AG10803 (cell line): ENCODE measurements at regions not wholly inside any gene's neighbourhood (a gene's known extent, or its start where the extent isn't known, plus 50 kb on each side); places are given as distances from the start of the nearest gene placed in this dataset.

Experiments
- DNase-seq: peaks from one replicate; pipeline ENCODE4 v3.0.0; 2010; ENCODE audit warnings: low read depth
- H3K4me3 ChIP-seq: 2 replicates; pipeline ENCODE4 v1.5.1; 2011; ENCODE audit warnings: mild to moderate bottlenecking, low read length, control low read depth
- CTCF ChIP-seq: conservative IDR thresholded peaks from 2 replicates; pipeline ENCODE4 v1.5.1; 2011; ENCODE audit warnings: mild to moderate bottlenecking, low read length, control low read depth, inconsistent platforms

- DNase-seq, result no peak
- no peak overlapping the region for H3K4me3 ChIP-seq
- no peak for TF ChIP-seq CTCF
Measured at GRCh38 chr9:89731262-89732182, 126.7 kb downstream of the GADD45G start.

- no peak for DNase-seq
- H3K4me3 ChIP-seq, result no peak overlapping the region
- TF ChIP-seq CTCF, result no peak
Measured at GRCh38 chr9:89732295-89732938, 127.6 kb downstream of the GADD45G start.

GRCh38 chr9:89732939-89733324 is 128.1 kb downstream of the GADD45G start:
- TF ChIP-seq CTCF, result no peak
- H3K4me3 ChIP-seq, result no peak overlapping the region

GRCh38 chr9:89734600-89735041 is 129.8 kb downstream of the GADD45G start:
- DNase-seq, result no peak
- TF ChIP-seq CTCF, result no peak
- no peak overlapping the region for H3K4me3 ChIP-seq

More at GRCh38 chr9:89732939-89733324, 128.1 kb downstream of the GADD45G start:
- no peak for DNase-seq

GRCh38 chr9:89738137-89738932 is 133.5 kb downstream of the GADD45G start:
- H3K4me3 ChIP-seq, result no peak overlapping the region

GRCh38 chr9:89739511-89739910 is 134.7 kb downstream of the GADD45G start:
- H3K4me3 ChIP-seq, result no peak overlapping the region
- DNase-seq, result no peak
- no peak for TF ChIP-seq CTCF

More at GRCh38 chr9:89738137-89738932, 133.5 kb downstream of the GADD45G start:
- TF ChIP-seq CTCF, result no peak
- no peak for DNase-seq
